CD4-positive, alpha-beta T cell (primary cell): ENCODE measurements at regions not wholly inside any gene's neighbourhood (a gene's known extent, or its start where the extent isn't known, plus 50 kb on each side); places are given as distances from the start of the nearest gene placed in this dataset.

Experiments
- ATAC-seq: fragments of 200-7000 bp; cut with Tn5 transposase; one replicate; pipeline ENCODE4 v1.10.0; 2022; ENCODE audit warnings: mild to moderate bottlenecking; ENCODE audit not compliant: poor library complexity
- CTCF ChIA-PET: fragments of 350-600 bp; sonication (Branson Sonifier 250); formaldehyde crosslinking; loops from one replicate; lab custom pipeline; 2021; ENCODE audit warnings: antibody characterized with exemption, inconsistent platforms; lab: Charles Lee
- POLR2A ChIA-PET: fragments of 350-600 bp; sonication (Branson Sonifier 250); formaldehyde crosslinking; loops from one replicate; lab custom pipeline; 2021; ENCODE audit warnings: antibody characterized with exemption, inconsistent platforms; lab: Charles Lee
- DNase-seq, 14 experiments: peaks; one replicate each; pipeline ENCODE4 v3.0.0-alpha.2; 2013 to 2020; ENCODE audit warnings: mixed read lengths in 2 of 14
- H3K27ac ChIP-seq, 2 donors: one replicate each; pipeline versions ENCODE4 v1.5.1 to v1.7.0; 2013; ENCODE audit warnings: low read length in 2 of 2, low read depth in 1 of 2, mild to moderate bottlenecking in 1 of 2
- H3K27me3 ChIP-seq, 2 experiments: 1 replicate in 1 of 2; 2 replicates in 1 of 2; pipeline versions ENCODE4 v1.6.1 to v1.7.0; 2013; ENCODE audit warnings: low read length in 2 of 2, control low read depth in 1 of 2, mild to moderate bottlenecking in 1 of 2, moderate library complexity in 1 of 2; ENCODE audit not compliant: insufficient read depth in 2 of 2, control insufficient read depth in 1 of 2
- H3K36me3 ChIP-seq: one replicate; pipeline ENCODE4 v1.6.1; 2013; ENCODE audit warnings: low read length, control low read depth; ENCODE audit not compliant: insufficient read depth
- H3K4me1 ChIP-seq: one replicate; pipeline ENCODE4 v1.6.1; 2013; ENCODE audit warnings: low read length, control low read depth; ENCODE audit not compliant: insufficient read depth
- H3K4me3 ChIP-seq: one replicate; pipeline ENCODE4 v1.5.1; 2013; ENCODE audit warnings: mild to moderate bottlenecking, low read length, moderate library complexity
- H3K9me3 ChIP-seq, 2 experiments: 1 replicate in 1 of 2; 2 replicates in 1 of 2; pipeline versions ENCODE4 v1.6.1 to v1.7.0; 2013; ENCODE audit warnings: low read length in 2 of 2, mild to moderate bottlenecking in 2 of 2, control low read depth in 1 of 2, moderate library complexity in 1 of 2; ENCODE audit not compliant: control insufficient read depth in 1 of 2, insufficient read depth in 1 of 2
- H3K27ac Mint-ChIP-seq: one replicate; pipeline ENCODE4 v1.8.0; 2020; ENCODE audit warnings: mixed read lengths
- H3K27me3 Mint-ChIP-seq: one replicate; pipeline ENCODE4 v1.8.0; 2021; ENCODE audit warnings: mixed read lengths
- H3K36me3 Mint-ChIP-seq: one replicate; pipeline ENCODE4 v1.8.0; 2021; ENCODE audit warnings: low read depth, mixed read lengths
- H3K4me1 Mint-ChIP-seq: one replicate; pipeline ENCODE4 v1.8.0; 2021; ENCODE audit warnings: low read depth, mixed read lengths
- H3K4me3 Mint-ChIP-seq: one replicate; pipeline ENCODE4 v1.8.0; 2020; ENCODE audit warnings: mild to moderate bottlenecking, mixed read lengths
- H3K9me3 Mint-ChIP-seq: one replicate; pipeline ENCODE4 v1.8.0; 2020; ENCODE audit warnings: mixed read lengths
- intact Hi-C, 2 experiments: fragments of 100-400 bp; cut with DNase I in 1 of 2; cut with micrococcal nuclease in 1 of 2; formaldehyde crosslinking; loops; one replicate each; pipeline versions ENCODE4 v1.15.1 to v1.9.0; 2023 to 2025; cut with DNase I, micrococcal nuclease
- TF ChIP-seq, protein P1 (sequence below): fragments of 200-600 bp; IDR thresholded peaks from one replicate; pipeline ENCODE4 v1.8.0; 2022; ENCODE audit warnings: antibody characterized with exemption, mild to moderate bottlenecking

DNA sequence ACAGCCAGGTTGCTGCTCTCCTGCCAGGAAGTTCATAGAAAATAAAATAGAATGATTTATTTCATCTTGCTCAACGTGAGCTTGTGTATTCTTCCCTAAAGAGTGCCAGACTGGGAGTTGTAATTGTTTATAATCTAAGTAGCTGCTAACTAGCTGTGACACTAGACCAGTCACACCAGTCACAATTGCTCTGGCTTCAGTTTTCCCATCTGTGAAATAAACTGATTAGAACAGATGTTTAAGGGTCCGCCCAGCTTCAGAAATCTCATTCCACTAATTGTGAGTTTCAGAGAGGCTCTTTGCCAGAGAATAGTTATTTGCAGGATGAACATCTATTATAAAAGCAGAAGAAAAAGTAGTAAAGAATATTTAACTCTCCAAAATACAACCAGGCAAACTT is 55.6 kb upstream of the ZDHHC17 start:
- Histone ChIP-seq H3K27me3 (peaks cover 1 to 3% of the 10 kb centered on the region in 2 experiments), H3K36me3 (no peaks in the 10 kb centered on the region), H3K4me3 (no peak overlapping the region), H3K27ac (no peak overlapping the region), H3K4me1 (no peaks in the 10 kb centered on the region), H3K9me3 (no peaks in the 10 kb centered on the region)
- ChIA-PET POLR2A (no interaction called here), CTCF (interaction anchor here (1.1 kb wide), 1 partner anchor 13 kb away, joined by 5 read pairs; no protein-coding TSS in a partner anchor)
- Mint-ChIP-seq H3K4me1 (peaks cover 6% of the 10 kb centered on the region), H3K36me3 (no peaks in the 10 kb centered on the region), H3K27ac (no peak overlapping the region), H3K4me3 (no peak overlapping the region), H3K9me3 (no peaks in the 10 kb centered on the region), H3K27me3 (no peaks in the 10 kb centered on the region)
- DNase-seq = no peak
- TF ChIP-seq, protein P1, sequence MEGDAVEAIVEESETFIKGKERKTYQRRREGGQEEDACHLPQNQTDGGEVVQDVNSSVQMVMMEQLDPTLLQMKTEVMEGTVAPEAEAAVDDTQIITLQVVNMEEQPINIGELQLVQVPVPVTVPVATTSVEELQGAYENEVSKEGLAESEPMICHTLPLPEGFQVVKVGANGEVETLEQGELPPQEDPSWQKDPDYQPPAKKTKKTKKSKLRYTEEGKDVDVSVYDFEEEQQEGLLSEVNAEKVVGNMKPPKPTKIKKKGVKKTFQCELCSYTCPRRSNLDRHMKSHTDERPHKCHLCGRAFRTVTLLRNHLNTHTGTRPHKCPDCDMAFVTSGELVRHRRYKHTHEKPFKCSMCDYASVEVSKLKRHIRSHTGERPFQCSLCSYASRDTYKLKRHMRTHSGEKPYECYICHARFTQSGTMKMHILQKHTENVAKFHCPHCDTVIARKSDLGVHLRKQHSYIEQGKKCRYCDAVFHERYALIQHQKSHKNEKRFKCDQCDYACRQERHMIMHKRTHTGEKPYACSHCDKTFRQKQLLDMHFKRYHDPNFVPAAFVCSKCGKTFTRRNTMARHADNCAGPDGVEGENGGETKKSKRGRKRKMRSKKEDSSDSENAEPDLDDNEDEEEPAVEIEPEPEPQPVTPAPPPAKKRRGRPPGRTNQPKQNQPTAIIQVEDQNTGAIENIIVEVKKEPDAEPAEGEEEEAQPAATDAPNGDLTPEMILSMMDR = no peak
- ATAC-seq = no peak
- intact Hi-C loops = no loop called here

DNA sequence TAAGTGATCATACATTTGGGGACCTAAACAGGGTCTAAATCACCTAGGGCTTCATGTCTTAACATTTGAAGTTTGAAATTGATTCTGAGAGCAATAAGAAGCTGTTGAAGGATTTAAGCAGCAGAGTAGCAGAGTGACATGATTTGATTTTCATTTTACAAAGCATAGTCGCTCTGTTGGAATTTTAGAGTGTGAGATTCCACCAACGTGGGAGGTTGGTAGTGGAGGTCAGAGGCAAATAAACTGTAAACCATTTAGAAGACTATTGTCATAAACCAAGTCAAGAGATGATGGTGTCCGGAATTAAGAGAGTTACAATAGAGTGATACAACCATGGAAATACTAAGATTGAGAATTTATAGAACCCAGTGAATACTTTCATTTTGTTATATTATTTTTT is 52.7 kb upstream of the ZDHHC17 start:
- Mint-ChIP-seq H3K4me1 (peaks cover 1% of the 10 kb centered on the region), H3K36me3 (no peaks in the 10 kb centered on the region), H3K4me3 (no peak overlapping the region), H3K27me3 (no peaks in the 10 kb centered on the region), H3K27ac (no peak overlapping the region), H3K9me3 (no peaks in the 10 kb centered on the region)
- POLR2A ChIA-PET = no interaction called here
- DNase-seq = no peak
- H3K4me3 ChIP-seq = no peak overlapping the region
- no peak for ATAC-seq
- H3K27ac ChIP-seq = no peak overlapping the region
- TF ChIP-seq, protein P1 = no peak
- no peaks in the 10 kb centered on the region for H3K4me1 ChIP-seq
- CTCF ChIA-PET = no interaction called here
- H3K9me3 ChIP-seq = no peaks in the 10 kb centered on the region
- intact Hi-C loops = no loop called here
- no peaks in the 10 kb centered on the region for H3K36me3 ChIP-seq
- peaks cover 3% of the 10 kb centered on the region in 2 experiments for H3K27me3 ChIP-seq

DNA sequence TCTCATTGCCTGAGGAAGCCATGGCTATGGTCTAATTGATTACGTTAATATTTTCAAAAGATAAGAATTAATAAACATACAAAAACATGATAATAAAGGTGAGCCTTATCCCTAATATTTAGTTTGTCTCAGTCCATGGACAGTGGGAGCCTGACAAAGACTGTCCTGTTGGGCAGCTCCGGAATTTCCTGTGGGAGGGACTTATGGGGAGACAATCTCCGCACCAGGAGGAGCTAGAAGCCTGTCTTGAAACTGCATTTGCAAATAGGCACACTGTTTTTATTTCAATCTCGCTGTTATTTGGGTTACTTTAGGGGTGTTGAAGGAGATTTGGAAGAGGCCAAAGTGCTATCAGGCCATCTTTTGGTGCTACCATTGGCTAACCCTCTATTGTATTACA is 50.8 kb upstream of the ZDHHC17 start:
- Histone ChIP-seq H3K27ac (no peak overlapping the region), H3K27me3 (peaks cover 3 to 5% of the 10 kb centered on the region in 2 experiments), H3K4me1 (no peaks in the 10 kb centered on the region), H3K9me3 (no peaks in the 10 kb centered on the region), H3K36me3 (no peaks in the 10 kb centered on the region), H3K4me3 (no peak overlapping the region)
- H3K36me3 Mint-ChIP-seq = no peaks in the 10 kb centered on the region
- TF ChIP-seq, protein P1 = no peak
- ChIA-PET CTCF (no interaction called here), POLR2A (interaction anchor here (1.4 kb wide), 1 partner anchor 9 kb away, joined by 3 read pairs; no protein-coding TSS in a partner anchor)
- DNase-seq = no peak
- no peaks in the 10 kb centered on the region for H3K4me1 Mint-ChIP-seq
- H3K4me3 Mint-ChIP-seq = no peak overlapping the region
- no peaks in the 10 kb centered on the region for H3K9me3 Mint-ChIP-seq
- ATAC-seq = no peak
- no peaks in the 10 kb centered on the region for H3K27me3 Mint-ChIP-seq
- H3K27ac Mint-ChIP-seq = no peak overlapping the region
- intact Hi-C loops = no loop called here
